ENCODE measurements at regions not wholly inside any gene's neighbourhood (a gene's known extent, or its start where the extent isn't known, plus 50 kb on each side); places are given as distances from the start of the nearest gene placed in this dataset.

- TF ChIP-seq, protein P1, sequence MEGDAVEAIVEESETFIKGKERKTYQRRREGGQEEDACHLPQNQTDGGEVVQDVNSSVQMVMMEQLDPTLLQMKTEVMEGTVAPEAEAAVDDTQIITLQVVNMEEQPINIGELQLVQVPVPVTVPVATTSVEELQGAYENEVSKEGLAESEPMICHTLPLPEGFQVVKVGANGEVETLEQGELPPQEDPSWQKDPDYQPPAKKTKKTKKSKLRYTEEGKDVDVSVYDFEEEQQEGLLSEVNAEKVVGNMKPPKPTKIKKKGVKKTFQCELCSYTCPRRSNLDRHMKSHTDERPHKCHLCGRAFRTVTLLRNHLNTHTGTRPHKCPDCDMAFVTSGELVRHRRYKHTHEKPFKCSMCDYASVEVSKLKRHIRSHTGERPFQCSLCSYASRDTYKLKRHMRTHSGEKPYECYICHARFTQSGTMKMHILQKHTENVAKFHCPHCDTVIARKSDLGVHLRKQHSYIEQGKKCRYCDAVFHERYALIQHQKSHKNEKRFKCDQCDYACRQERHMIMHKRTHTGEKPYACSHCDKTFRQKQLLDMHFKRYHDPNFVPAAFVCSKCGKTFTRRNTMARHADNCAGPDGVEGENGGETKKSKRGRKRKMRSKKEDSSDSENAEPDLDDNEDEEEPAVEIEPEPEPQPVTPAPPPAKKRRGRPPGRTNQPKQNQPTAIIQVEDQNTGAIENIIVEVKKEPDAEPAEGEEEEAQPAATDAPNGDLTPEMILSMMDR (IDR thresholded peaks at IDR 0.05), result no peak
- no peak for TF ChIP-seq POLR2A (IDR thresholded peaks at IDR 0.05)
Measured at GRCh38 chr1:70573317-70573843, 162.3 kb downstream of the CTH start.

Data from suprapubic skin (tissue), 3 donors.